Stimulated activated naive CD4-positive, alpha-beta T cell treated with Interleukin-2 at 50 U/mL for 16 hours (primary cell): ENCODE measurements at regions not wholly inside any gene's neighbourhood (a gene's known extent, or its start where the extent isn't known, plus 50 kb on each side); places are given as distances from the start of the nearest gene placed in this dataset.

Experiments
- DNase-seq: peaks from one replicate; lab custom pipeline; 2025; lab: John Stamatoyannopoulos, UW

DNA sequence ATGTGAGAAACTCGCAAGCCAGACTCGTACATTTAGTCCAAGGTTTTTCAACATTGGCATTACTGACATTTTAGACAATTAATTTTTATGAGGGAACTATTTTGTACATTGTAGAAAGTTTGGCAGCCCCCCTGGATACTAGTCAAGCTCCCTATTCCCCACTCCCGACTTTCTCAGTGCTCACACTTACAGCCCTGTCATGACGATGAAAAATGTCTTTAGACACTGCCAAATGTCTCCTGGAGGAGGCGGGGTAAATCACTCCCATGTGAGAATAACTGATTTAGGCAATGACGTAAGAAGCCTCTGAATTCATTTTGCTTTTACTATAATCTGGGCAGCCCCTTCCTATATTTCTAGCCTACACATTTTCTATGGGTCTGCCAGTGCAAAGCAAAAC lies 535.8 kb upstream of the KLHL1 start:
- DNase-seq = no peak

DNA sequence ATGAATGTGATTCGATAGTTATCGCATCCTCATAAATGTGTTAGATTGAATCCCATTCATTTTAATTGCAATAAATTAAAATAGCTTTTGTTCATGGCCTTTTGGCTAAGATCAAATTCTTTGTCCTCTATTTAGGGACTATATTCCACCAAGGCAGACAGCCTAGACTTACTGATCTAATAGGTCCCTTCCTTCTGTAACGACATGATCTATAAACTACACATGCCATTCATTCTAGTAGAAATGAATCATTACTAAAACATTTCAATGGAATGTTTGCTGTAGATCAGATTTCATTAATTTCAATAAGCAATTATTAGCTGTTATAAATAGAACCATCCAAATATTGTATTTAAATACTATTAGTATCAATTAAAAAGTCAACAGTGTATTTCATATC lies 526.6 kb upstream of the KLHL1 start:
- DNase-seq = no peak

DNA sequence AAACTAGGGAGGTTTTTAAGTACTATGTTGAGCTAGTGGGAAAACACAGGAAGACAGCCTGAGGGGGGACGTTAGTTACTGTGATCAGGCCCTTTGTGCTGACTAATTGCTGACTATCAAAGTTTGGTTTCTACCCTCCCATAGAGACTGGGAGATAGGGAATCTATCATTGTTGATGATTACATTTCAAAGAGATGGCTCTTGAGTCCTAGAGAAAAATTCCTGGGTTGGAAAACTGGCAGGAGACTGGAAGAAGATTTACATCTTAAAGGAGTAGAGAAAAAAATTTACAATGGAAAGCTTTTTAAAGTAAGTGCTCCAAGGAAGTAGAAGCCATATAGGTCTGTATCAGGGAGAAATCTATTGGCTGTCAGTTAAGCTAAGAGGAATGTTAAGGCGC lies 522.0 kb upstream of the KLHL1 start:
- DNase-seq = no peak

DNA sequence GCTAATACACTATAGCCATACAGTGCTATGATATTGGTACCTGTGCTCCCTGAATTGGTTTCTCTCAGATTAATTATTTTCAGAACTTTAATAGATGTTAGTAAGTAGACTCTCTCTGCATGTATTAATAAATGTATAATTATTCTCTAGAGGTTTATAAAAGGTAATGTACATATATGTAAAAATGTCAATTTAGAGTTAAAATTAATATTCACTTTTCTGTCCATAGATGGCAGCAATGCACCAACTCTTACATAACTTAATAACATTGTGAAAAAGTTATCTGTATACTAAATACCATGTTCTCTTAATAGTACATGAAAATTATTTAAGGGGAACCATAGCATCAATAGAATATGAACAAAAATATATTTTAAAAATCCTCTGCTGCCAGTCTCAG lies 515.0 kb upstream of the KLHL1 start:
- no peak for DNase-seq

DNA sequence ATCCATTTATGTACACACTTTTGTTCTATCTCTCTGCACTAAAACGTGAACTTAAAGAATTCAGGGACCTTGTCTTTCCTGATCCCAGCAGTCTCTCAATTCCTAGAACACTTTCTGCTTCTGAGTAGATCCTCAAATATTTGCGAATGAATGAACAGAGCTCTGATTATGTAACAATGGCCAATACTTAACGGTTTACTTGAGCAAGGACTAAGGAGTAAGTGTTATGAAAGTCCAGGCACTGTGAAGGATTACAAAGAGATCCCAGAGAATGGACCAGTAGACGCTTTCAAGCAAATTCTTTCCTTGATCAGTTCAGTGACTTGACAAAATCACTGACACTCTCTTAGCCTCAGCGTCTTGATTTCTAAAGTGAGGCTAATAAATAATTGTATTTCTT lies 514.5 kb upstream of the KLHL1 start:
- DNase-seq = no peak

DNA sequence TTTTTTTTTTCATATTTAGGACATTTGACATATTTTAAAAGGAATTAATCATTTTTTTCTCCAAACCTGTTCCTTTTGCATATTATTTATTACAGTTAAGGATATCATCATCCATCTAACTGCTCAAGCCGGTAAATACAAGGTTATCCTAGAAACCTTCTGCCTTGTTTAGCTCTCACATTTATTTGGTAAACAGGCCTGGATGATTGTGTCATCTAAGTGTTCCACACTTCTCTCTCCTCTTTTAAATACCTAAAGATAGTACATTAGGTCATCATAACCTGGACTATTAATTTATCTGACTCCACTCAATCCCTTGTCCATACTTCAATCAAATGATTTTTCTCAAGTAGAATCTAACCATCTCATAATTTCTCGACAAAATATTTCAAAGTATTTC lies 511.7 kb upstream of the KLHL1 start:
- no peak for DNase-seq

DNA sequence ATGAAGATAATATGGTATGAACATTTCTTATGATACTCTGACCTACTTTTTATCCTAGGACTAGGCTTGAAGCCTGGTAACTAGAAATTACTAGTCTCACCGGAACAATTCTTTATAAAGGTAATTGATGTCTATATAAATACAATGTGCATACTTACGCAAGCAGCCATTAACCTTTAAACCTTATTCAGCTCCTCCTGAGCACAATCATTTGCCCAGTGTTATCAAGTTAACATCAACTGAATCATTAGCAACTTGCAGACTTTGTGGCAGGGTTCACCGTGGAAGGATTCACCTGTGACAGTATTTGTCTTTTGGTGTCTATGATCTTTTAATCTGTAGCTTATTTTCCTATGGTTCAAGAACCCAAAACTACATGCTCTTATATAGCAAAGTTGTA lies 508.6 kb upstream of the KLHL1 start:
- DNase-seq = no peak

DNA sequence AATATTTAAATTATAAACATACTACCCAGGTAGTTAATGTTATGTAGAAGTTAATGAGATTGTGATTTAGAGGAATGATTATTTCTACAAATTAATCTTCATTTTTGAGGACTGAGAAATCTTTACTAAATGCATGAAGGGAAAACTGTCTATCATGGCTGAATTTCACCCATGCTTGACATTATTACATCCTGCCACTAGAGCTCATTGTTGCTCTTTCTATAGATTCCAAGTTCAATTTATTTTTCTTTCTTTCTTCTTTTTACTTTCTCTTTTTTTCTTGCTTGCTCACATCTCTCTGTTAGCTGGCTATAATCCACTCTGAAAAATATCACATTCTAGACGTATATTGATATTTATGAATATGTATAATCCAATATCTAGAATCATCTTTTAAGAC lies 505.0 kb upstream of the KLHL1 start:
- DNase-seq = no peak

DNA sequence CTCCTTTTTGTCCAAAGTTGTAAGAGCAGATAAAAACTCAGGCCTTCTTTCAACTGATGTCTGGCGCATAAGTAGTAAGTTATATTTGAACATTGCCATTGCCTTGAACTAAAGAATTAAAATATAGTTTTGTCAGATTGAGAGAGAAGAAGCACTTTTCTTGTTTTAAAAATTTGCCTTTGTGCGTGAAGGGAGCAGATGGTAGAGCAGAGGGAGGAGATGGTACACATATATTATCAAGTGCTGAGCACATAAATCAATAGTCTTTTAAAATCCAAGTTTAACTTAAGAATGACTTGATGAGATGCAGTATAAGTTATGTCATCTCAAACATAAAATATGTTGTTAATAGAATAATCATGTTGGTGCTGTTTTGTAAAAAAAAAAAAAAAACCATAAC lies 504.6 kb upstream of the KLHL1 start:
- DNase-seq = no peak

DNA sequence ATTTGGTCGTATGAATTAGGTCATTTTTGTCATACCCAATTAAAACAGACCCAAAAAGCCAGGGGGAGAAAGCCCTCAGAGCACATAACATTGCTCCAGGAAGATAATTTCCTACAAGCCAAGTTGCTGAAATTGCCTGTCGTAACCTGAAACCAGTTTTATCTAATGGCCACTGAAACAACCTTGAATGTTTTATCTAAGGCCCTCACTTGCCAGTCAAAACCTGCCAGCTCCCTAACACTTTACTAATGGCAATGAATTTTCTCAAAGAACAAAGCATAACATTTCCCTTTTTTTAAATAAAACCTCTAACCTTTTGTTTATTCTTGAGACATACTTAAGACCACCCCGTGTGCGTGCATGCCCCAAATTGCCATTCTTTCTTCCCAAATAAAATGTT lies 496.2 kb upstream of the KLHL1 start:
- no peak for DNase-seq

DNA sequence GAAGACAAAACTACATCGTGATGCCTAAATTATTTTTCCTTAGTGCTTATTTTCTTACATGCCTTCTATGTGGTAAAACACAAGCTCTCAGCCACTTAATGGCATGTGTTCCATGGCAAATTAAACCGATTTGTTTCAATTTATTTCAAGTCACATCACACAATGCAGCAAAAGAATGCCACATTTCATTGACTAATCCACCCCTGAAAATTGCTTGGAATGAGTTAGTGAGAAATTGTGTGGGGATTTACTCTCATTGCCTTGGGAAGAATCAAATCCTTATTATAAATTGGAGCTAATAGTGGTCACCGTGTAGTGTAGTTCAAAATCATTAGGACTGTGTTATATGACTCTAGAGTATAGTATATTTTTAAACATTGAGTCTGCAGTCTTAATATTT lies 485.5 kb upstream of the KLHL1 start:
- DNase-seq = no peak

DNA sequence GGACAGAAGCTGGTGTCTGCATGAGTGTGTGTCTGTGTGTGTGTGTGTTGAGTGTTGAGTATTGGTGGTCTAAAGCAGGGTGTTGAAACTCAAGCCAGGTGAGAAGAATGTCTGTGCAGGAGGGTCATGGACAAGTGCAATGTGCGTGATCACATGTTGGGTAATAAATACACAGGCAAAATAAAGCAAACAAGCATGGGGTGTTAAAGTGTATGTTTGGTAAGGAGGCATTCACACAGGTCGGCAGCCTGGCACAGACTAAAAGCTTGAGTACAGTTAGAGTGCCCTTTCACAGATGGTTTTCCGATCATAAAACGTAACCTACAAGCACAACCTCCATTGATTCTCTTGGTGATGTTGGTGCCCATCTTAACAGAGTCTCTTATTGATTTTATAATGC lies 476.9 kb upstream of the KLHL1 start:
- no peak for DNase-seq

DNA sequence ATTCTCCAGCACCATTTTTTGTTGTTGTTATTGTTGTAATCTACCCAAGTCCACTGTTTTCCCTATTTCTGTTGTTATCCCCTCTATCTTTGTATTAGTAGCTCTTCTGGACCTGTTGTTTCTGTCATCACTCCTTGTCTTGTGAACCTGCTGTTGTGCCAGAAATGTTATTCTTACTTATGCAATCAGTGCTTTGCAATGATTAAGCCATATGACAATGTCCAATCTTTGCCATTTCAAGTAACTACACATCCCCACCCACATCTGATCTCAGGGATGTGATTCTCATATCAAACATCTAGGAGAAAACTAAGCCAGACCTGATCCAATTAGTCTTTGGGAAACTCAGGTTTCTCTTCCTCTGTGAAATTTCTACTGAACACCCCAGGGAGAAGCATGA lies 472.6 kb upstream of the KLHL1 start:
- DNase-seq = no peak

DNA sequence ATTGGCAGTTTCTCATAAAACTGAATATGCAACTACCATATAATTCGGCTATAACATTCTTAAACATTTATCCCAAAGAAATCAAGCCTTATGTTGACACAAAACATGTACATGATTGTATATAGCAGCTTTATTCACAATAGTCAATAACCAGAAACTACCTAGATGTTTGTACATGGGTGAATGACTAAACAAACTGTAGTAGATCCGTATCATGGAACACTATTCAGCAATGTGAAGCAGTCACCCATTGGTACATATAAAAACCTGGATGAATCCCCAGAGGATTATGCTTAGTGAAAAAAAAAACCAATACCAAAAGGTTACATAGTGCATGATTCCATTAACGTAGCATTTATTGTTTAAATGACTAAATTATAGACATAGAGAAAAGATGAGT lies 471.7 kb upstream of the KLHL1 start:
- DNase-seq = no peak

DNA sequence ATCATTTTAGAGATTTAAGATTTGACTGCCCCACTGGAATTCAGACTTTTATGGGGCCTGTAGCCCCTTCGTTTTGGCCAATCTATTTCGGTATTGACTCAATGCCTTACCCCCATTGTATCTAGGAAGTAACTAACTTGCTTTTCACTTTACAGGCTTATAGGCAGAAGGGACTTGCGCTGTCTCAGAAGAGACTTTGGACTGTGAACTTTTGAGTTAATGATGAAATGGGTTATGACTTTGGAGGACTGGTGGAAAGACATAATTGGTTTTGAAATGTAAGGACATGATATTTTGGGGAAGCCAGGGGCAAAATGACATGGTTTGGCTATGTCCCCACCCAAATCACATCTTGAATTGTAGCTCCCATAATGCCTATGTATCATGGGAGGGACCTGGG lies 463.0 kb upstream of the KLHL1 start:
- DNase-seq = no peak

DNA sequence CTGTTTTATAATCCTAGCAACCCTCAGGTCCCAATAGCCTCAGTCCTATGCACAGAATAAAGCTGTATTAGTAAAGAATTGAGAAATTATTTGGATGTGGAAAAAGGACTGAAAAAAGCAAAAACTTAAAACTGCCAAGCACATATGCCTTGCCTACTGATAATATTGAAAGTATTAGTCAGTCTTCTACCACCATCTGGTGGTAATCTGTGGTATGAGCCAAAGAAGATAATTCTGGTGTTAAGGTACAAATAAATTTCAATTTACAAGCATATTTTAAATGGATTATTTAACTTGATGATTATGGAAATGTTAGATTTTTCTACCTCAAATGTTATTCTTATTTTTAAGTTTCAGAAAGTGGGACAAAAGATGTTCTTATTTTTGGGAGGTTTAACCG lies 460.3 kb upstream of the KLHL1 start:
- DNase-seq = no peak

DNA sequence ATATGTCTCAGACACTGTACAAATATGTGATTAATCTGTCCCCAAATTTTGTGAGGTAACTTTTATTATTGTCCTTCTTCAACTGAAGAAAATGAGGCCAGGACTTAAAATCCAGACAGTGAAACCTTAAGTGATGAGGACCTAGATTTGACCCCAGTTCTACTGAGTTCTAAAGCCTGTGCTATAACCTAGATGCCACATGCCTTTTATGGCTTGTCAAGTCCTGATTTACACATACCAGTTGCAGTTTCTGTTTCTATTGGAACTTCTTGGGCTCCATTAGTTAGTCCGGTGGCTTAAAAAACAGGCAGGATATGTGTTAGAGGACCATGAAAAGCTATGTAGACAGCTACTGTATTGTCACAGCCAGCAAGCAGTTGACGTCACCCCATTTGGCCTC lies 436.5 kb upstream of the KLHL1 start:
- no peak for DNase-seq

DNA sequence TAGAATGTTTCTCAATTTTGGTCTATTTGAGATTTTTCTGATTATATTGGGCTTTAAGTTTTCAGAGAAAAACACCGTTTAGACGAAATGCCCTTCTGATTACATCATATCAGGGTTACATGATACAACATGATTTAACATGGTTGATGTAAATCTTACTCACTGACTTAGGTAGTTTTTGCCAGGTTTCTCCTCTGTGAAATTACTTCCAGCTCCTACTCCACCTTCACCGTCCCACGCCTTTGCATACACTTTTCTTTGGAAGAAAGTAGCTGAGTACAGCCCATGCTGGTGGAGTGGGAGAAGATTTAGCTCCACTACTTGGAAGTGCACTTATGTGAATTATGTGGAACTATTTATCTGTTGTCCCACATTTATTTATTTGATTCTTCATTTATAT lies 433.2 kb upstream of the KLHL1 start:
- no peak for DNase-seq

DNA sequence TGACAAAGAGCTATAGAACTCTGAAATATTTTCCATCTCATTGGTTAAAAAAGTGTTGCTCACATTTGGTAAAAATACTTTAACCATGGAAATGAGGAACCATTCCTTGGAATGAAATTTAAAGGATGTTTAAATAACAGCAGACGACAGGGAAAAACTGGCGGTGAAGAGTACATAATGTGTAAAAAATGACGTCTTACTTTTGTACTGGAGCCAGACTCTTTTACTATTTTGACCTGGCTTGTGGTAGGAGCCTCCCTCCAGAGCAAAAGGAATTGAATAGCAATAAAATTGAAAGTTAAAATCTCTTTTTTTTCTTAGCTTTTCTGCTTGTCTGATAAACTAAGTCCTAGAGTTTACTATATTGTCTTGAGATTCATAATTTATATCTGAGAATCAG lies 426.2 kb upstream of the KLHL1 start:
- DNase-seq = no peak

DNA sequence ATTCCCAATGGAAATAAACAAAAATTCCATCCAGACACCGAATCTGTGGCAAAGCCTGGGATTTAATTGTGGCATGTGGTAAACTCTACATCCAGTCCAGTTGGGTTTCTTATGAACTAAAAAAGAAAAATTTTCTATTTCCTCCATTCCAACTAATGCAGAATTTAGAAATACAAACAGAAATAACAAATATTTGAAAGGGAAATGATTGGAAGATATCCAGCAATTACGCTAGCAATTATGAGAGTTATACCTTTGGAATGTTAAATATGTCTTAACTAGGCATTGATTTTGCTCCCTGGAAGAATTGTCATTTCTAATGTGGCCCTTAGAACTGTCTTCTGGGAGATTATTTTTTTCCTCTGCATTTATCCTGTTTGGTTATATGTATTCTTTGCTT lies 421.4 kb upstream of the KLHL1 start:
- DNase-seq = no peak

DNA sequence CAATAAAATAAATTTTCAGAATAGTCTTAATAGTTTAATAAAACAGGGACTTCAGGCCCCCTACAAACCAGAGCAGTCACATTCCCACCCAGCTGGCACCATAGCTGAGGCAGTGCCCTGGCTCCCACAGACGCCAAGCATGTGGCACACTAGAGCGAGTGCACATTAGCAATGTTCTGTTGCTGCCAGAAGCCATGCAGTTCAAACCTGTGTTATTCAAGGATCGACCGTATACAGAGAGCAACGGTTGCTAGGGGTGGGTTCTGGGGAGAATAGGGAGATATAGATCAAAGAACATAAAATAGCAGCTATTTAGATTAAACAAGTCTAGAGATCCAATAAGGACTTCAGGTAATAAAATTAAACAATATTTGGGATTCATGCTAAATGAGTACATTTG lies 419.3 kb upstream of the KLHL1 start:
- no peak for DNase-seq

DNA sequence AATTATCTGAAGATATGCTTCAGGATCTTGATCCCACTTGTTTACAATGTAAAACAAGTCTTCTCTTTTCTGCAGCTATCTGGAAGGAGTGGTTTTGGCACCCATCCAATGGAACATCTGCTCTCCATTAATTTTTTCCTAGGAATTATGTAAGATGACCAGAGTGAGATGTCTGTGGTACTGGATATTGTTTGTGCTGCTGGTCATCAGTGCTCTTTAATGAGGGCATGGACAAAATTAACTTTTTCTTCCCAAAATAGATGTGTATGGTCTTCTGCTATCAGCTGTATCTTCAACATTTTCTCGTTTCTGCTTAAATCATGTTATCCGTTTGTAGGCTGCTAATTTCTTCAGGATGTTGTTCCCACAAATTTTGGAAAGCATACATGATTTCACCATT lies 415.4 kb upstream of the KLHL1 start:
- DNase-seq = no peak

DNA sequence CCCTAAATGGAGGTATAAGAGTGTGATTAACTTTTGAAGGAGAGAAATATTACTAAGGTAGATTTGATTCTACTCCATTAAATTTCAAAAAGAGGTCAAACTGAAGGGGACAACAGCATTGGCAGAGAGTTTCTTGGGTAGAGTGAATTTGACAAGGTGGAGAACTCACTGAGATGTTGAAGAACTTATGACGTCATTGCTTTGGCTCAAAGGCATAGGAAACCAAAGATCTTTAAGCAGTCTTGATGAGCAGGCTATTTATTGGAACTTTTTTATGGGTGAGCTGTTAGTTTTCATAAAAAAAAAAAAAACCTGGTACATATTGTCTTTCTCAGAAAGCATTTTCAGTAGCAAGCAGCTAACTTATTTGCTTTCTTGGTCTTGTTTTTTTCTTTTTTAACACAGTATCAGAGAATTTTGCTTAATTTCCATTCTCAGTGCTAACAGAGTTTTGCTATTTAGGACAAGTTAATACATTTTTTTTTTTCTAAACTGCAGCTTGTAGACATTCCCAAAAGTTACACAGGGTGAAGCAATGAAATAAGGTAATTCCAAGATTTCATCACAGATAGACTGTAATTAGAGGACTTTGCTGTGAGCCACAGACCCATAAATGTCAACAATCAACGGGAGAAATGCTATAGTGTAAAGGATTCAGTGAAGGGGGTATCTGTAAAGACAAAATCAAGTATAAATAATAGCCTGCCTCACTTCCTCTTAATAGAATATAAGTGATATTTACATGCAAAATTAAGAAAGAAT lies 412.2 kb upstream of the KLHL1 start:
- no peak for DNase-seq

DNA sequence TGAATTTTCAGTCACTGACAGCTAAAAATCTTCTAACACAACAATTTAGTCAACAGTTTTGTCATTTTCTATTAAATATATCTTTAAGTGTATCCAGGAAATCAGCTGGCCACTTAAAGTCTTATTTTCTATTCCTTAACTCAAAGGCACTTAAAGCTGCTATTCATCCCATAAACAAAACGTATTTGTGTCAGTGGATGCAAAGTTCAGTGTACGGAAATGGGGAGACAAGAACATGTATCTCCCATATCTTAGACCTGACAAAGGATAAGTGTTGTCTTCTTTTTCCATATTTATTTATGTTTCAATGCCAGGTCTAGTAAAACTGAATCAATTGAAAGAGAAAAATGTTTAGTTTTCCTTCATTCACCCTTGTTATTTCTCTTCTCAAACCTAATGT lies 409.8 kb upstream of the KLHL1 start:
- no peak for DNase-seq

DNA sequence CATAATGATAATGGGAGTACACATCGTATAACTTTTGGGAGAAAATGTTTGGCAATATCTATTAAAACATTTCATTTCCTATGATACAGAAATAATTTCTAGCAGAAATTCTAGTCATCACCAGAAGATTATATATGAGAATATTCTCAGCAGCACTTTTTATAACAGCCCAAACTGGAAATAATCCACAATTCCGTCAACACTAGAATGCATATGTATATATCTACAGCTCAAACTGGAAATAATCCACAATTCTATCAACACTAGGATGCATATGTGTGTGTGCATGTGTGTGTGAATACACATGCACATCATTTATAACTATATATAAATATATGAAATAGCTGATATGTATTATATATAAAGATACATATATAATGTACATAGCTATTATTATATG lies 408.0 kb upstream of the KLHL1 start:
- DNase-seq = no peak
